Tibial nerve (tissue), 3 donors: ENCODE measurements at regions not wholly inside any gene's neighbourhood (a gene's known extent, or its start where the extent isn't known, plus 50 kb on each side); places are given as distances from the start of the nearest gene placed in this dataset.

ENCODE experiments used
- CTCF ChIP-seq, 5 experiments: fragments of 200-600 bp in 3 of 5; fragments of 450-650 bp in 2 of 5; sonication (generic) in 3 of 5; IDR thresholded peaks; one replicate each; pipeline ENCODE4 v1.5.1; 2016 to 2019; ENCODE audit warnings: antibody characterized with exemption in 5 of 5, mild to moderate bottlenecking in 3 of 5, moderate library complexity in 2 of 5
- POLR2A ChIP-seq, 2 donors: fragments of 450-650 bp; IDR thresholded peaks; one replicate each; pipeline ENCODE4 v1.6.1; 2017; ENCODE audit warnings: antibody characterized with exemption in 2 of 2, mild to moderate bottlenecking in 2 of 2, moderate library complexity in 2 of 2

- no peak for TF ChIP-seq CTCF (IDR thresholded peaks at IDR 0.05)
- TF ChIP-seq POLR2A (IDR thresholded peaks at IDR 0.05): no peak
Measured at GRCh38 chr2:173693044-173693589, 272.1 kb downstream of the SP3 start.
